GM21786 (cell line): ENCODE measurements at regions not wholly inside any gene's neighbourhood (a gene's known extent, or its start where the extent isn't known, plus 50 kb on each side); places are given as distances from the start of the nearest gene placed in this dataset.
A peak's percentile ranks its signal among the peaks of the same experiment; 100 is the strongest.
"Not testable (repeated sequence)": the region's sequence is repeated elsewhere in the genome, so short reads cannot be mapped to it uniquely, and the experiment has no call there.

Source experiments
- ATAC-seq: cut with Tn5 transposase; IDR thresholded peaks from one replicate; pipeline ENCODE4 v1.9.1; 2021; ENCODE audit not compliant: unreplicated experiment

DNA sequence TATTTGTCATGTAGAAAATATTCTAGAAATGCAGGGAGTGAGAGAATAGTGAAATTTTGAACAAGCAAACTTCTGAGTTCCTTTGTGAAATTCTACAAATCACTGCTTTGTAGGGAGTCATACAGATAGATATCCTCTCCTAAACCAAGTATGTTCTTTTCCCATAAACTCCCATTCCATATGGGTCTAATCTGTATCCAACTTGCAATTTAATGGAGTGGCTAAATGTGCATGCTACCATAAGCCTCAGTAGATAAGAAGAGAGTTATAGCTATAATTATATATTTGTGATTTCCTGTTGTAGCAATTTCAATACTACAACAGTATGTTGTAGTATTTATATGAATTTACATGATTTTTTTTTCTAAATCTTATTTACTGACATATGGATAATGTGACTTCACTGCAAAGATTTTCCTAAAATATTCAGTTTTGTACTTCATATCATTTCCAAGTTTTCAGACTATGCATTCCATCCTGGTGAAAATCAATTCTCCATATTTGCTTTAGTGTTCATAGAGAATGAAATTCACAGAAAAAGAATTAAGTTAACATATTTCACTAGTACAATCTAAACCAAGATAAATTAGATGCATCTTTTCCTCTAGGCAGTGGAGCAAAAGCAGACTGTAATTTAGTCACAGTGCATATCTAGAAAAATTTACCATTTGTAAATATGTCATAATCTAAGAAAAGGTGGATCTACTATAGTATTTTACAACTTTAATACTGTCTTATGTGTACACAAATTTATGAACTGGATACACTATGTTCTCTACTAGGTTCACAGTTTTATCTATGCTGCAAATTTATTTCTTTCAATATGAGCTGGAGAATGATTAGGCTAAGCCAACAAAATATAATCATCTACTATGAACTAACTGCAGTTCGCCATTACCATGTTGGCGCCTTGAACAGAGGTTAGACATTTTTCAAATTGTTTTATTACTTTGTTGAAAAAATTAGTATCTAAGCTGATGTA is 372.9 kb upstream of the NDST3 start:
- no peak for ATAC-seq

DNA sequence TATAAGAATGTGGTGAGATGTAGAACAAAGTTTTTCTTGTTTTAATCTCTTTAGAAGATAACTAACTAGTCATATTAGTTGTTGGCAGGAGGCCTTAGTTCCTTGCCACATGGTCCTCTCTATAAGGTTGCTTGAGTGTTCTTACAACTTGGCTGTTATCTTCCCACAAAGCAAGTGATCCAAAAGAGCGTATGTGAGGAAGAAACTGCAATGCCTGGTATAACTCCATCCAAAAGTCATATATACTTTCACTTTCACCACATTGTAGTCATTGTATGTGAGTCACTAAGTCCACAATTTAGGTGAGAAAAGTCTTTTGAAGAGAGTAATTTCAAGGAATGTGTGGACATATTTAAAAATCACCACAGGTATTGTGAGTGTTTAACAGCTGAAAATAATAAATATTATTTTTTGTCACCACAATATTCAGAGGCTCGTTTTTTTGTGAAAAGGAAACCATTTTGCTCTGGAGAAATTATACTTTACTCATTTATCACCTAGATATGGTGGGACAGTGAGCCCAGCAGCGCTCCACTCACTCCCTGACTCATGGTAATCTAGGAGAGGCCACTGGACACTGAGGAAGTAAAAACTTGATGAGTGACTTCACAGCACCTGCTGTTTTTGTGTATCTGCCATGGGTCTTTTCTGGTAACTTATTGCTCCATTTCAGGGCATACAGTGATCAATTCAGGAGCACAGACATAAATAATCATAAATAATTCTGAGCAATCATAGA is 369.4 kb upstream of the NDST3 start:
- no peak for ATAC-seq

GRCh38 chr4:117676153-117676552 is 358.1 kb upstream of the NDST3 start:
- ATAC-seq = no peak

DNA sequence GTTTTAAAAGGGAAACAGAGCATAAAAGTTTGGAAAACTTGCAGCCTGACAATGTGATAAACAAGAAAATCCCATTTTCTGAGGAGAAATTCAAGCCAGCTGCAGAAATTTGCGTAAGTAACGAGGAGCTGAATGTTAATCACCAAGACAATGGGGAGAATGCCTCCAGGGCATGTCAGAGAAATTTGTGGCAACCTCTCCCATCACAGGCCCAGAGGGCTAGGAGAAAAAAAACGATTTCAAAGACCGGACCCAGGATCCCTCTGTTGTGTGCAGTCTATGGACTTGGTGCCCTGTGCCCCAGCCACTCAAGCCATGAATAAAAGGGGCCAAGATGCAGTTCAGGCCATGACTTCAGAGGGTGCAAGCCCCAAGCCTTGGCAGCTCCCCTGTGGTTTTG is 355.4 kb upstream of the NDST3 start:
- ATAC-seq = no peak

DNA sequence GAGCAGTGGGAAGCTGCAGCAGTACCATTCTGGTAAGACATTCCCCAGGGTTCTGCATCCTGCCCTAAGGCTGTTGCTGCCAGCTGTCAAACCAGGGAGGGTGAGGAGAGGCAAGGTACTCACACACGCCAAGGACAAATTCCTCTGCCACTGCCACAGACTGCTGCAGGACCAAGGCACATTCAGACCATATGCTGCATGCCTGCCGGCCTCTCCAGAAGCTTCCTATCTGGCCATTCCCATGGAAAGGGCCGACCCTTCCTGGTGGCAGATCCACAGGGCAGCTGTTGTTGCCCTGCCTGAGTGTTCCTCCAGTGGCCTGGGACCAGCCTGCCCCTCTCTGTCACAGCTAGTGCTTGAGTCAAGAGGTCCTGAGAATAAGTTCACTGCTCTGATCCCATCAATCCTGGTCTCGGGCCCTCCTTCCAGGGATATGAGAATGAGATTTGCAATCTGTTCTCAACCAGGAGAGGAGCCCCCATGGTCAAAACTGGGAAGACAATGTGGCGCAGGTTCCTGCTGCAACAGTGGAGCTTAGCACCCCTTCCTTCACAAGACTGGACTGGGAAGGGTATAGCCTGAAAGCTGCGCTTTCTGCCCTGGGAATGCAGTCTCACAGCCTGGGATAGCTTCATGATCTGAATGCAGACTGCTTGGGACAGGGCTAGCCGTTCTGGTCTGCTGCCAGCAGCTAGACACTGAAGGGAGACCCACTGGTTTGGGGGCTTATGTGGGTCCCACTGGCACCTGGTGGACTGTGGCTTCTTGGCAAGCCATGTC is 342.5 kb upstream of the NDST3 start:
- no peak for ATAC-seq

GRCh38 chr4:117692538-117692937 is 341.7 kb upstream of the NDST3 start:
- no peak for ATAC-seq

- ATAC-seq = no peak
These were observed 334.7 kb upstream of the NDST3 start for GRCh38 chr4:117699595-117699994.

DNA sequence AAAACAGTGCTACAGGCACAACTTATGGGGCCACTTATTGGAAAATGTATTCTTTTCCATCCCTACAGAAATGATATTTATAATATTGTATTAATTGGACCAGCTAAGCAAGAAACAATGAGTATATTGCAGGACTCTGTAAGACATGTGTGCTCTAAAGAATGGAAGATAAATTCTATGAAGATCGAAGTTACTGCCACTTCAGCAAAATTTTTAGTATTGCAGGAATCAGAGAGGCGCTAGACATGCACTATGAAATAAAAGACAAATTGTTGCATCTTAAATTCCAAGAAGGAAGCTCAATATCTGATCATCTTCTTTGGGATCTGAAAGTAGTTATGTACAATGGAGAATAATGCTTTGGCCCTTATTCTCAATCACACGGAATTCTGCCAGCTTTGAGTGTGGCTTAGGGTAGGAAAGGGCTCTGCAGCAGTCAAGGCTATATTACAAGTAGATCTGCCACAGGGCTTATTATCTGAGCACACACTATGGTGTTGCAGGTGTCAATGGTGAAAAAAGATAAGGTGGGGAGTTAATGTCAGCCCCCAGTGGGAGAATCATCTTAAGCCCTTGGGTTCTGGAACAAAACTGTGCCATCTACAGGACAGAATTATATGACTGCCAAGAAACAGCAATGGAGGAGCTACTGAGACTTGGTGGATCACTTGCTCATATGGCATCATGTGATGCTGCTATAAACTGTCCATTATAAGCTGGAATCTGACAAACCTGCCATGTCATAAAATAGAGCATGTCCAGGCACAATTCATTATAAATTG is 334.0 kb upstream of the NDST3 start:
- peak; percentile 63 for ATAC-seq

DNA sequence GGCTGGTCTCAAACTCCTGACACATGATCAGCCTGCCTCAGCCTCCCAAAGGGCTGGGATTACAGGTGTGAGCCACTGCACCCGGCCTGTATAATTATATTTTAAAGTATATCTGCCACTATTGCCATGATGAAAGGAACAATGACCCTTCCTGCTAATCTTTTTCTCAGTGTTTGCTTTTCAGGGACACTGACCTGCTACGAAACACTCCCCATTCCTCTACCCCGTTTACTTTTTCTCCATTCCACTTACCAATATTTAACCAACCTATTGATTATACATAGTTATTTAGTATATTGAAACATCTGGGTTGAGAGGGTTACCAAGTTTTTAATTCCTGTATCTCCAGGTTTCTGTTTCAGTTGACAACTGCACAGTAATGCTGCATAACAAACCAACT is 331.9 kb upstream of the NDST3 start:
- no peak for ATAC-seq

DNA sequence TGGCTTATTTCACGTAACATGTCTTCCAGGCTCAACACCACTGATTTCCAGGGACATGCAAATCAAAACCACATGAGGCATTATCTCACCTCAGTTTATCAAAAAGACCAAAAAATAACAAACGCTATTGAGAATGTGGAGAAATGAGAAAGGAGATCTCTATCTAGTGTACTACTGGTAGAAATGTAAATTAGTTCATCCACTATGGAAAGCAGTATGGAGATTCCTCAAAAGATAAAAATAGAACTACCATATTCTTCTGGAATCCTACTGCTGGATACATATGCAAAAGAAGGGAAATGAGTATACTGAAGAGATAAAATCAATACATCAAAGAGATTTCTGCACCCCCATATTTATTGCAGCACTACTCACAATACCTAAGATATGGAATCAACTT is 329.6 kb upstream of the NDST3 start:
- ATAC-seq = no peak

DNA sequence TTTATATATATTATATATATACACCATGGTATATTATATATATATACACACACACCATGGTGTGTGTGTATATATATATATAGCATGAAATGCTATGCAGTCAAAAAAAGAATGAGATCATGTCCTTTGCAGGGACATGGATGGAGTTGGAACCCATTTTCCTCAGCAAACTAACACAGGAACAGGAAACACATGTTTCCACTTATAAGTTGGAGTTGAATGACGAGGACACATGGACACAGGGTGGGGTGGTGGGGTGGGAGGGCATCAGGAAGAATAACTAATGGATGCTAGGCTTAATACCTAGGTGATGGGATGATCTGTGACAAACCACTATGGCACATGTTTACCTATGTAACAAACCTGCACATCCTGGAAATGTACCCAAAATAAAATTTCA is 293.6 kb upstream of the NDST3 start:
- no peak for ATAC-seq

GRCh38 chr4:117745379-117745778 is 288.9 kb upstream of the NDST3 start:
- ATAC-seq = not testable (repeated sequence)

- no peak for ATAC-seq
These were observed 278.8 kb upstream of the NDST3 start for GRCh38 chr4:117755438-117755837.

DNA sequence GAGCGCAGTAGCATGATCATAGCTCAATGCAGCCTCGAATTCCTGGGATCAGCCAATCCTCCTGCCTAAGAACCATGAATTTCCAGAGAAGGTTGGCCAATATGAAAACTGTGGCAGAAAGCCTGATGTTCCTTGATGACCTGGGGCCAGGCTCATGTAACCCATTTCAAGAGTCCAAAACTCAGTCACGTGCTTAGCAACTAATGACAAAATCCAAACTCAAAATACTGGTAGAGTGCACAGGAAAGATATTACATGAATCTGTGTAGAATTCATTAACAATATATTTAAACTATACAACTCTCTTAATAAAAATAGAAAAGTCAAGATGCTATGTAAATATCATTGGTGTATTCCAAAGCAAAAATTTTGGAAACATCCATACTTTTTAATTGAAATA is 265.7 kb upstream of the NDST3 start:
- ATAC-seq = no peak

DNA sequence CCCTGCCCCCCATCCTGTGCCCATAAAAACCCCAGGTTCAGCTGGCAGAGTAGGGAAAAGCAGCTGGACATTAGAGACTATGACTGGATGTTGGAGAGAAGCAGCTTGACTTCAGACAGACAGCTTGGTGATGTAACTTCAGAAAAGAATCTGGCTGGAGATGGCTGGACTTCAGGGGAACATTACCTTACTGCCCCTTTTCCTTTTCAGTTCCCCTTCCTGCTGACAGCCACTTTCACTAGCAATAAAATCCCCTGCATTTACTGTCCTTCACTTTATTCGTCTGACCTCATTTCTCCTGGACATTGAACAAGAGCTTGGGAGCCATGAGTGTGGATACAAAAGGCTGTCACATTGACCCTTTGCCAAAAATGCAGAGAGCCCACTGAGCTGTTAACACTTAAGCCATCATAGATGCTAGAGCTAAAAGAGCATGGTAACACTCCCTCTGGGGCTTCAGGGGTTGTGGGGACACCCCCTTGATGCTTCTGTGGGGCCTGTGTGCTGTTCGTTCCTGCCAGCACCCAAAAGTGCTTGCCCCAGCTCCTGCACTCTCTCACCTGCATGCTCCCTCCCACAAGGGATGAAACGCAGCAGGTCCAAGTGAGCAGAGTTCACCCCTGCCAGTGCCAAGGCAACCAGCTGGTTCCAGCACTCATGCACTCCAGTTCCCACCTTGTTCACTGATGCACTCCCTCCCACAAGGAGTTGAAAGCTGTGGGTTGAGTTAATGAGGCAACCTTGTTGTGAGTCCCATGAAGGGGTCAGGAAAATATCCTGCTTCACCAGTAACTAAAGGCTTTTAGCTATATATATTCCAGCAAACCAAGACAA is 263.8 kb upstream of the NDST3 start:
- ATAC-seq = peak; percentile 65

DNA sequence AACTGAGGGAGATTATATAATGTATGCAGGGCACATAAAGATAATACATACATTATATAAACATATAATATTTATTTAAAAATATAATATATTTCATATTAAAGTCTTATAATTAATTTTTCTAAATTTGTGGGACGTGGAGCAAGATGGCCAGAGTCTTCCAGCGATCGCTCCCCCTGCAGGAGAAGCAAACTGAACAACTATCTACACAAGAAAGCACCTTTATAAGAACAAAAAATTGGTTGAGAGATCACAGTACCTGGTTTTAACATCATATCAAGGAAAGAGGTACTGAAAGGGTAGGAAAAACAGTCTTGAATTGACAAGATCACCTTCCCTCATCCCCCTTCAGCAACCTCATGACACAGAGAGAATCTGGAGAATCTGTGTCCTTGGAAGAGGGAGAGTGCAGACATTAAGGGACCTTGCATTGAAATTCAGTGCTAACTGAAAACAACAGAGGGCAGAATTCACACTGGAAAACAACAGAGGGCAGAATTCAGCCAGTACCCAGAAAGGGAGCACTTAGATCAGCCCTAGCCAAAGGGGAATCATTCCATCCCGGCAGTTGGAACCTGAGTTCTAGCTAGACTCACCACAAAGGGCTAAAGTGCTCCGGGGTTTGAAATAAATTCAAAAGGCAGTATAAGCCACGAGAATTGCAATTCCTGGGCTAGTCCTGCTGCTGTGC is 262.5 kb upstream of the NDST3 start:
- no peak for ATAC-seq

DNA sequence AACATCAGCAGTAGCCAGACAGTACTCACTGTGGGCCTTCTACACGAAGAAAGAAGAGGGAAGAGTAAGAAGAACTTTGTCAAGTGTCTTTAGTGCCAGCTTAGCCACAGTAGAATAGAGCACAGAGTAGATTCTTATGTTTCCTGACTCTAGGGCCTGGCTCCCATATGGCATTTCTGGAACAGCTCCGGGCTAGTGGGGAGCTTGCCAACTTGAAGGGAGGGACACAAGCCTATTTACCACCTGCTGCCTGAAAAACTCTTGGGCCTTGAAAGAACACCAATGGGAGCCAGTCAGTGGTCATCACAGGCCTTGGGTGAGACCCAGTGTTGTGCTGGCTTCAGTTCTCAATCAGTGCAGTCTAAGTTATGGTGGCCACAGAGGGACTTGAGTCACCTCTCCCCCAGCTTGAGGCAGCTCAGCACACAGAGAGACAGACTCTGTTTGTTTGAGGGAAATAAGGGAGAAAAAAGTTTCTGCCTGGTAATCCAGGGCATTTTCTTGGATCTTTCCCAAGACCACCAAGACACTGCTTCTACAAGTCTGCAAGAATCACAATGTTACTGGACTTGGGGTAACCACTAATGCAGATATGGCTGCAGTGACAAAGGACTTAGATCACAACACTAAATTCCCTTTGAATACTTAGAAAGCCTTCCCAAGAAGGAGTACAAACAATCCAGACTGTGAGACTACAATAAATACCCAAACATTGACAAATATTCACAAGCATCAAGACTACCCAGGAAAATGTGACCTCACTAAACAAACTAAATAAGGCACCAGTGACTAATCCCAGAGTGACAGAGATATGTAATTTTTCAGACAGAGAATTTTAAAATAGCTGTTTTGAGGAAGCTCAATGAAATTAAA is 261.0 kb upstream of the NDST3 start:
- ATAC-seq = no peak

DNA sequence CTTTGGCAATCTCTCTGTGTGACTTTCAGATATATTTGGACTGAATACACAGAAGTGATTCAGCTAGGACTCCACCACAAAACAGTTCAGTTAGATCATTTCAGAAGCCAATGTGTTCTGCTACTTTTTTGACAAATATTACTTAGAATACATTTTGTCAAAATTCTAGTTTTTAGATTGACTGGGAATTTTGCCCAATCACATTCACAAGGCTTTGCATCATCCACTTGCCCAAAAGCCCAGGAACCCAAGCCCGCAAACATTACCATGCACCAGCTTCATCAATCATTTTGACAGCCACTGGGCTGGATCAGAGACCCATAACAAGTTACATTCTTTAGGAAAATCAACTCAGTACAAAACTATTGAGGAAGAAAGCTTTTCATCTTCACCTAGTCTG is 256.6 kb upstream of the NDST3 start:
- no peak for ATAC-seq
